AG04450 (cell line): ENCODE measurements at regions not wholly inside any gene's neighbourhood (a gene's known extent, or its start where the extent isn't known, plus 50 kb on each side); places are given as distances from the start of the nearest gene placed in this dataset.

Experiments used
- CTCF ChIA-PET: fragments of 300-600, 350-600 bp; formaldehyde crosslinking; extraction: SDS; loops from one replicate; lab custom pipeline; 2022; ENCODE audit warnings: antibody characterized with exemption, inconsistent platforms; lab: Charles Lee
- POLR2A ChIA-PET: fragments of 350-600 bp; formaldehyde crosslinking; extraction: SDS; loops from one replicate; lab custom pipeline; 2021; ENCODE audit warnings: antibody characterized with exemption, inconsistent platforms; lab: Yijun Ruan, JAX
- DNase-seq: peaks from one replicate; pipeline ENCODE4 v3.0.0-alpha.2; 2011; ENCODE audit warnings: low read depth, low spot score
- H3K27ac ChIP-seq: one replicate; pipeline ENCODE4 v1.5.1; 2012; ENCODE audit warnings: low read depth, low read length, control low read depth
- H3K27me3 ChIP-seq: one replicate; pipeline ENCODE4 v1.6.0; 2012; ENCODE audit warnings: low read length; ENCODE audit not compliant: control insufficient read depth, insufficient read depth
- H3K4me3 ChIP-seq: 2 replicates; pipeline ENCODE4 v1.5.1; 2011; ENCODE audit warnings: mild to moderate bottlenecking, low read depth, low read length, control low read depth
- H3K9me3 ChIP-seq: 2 replicates; pipeline ENCODE4 v1.5.1; 2012; ENCODE audit warnings: low read length; ENCODE audit not compliant: control insufficient read depth, insufficient read depth
- CTCF ChIP-seq: IDR thresholded peaks from 2 replicates; pipeline ENCODE4 v1.5.1; 2011; ENCODE audit warnings: low read depth, low read length, control low read depth, inconsistent platforms

GRCh38 chr7:109131141-109131540 lies 561.5 kb downstream of the DNAJB9 start:
- no peak overlapping the region for H3K27ac ChIP-seq
- no peaks in the 10 kb centered on the region for H3K27me3 ChIP-seq
- H3K9me3 ChIP-seq = peaks cover 19% of the 10 kb centered on the region
- ChIA-PET CTCF (no interaction called here), POLR2A (no interaction called here)
- TF ChIP-seq CTCF = no peak
- H3K4me3 ChIP-seq = no peak overlapping the region
- no peak for DNase-seq

GRCh38 chr7:109136893-109137292 lies 567.2 kb downstream of the DNAJB9 start:
- Histone ChIP-seq H3K27ac (no peak overlapping the region), H3K4me3 (no peak overlapping the region), H3K9me3 (peaks cover 8% of the 10 kb centered on the region), H3K27me3 (no peaks in the 10 kb centered on the region)
- DNase-seq = no peak
- no peak for TF ChIP-seq CTCF
- ChIA-PET POLR2A (no interaction called here), CTCF (no interaction called here)

- TF ChIP-seq CTCF = no peak
- Histone ChIP-seq H3K4me3 (no peak overlapping the region), H3K27me3 (no peaks in the 10 kb centered on the region), H3K27ac (no peak overlapping the region), H3K9me3 (peaks cover 2% of the 10 kb centered on the region)
- no peak for DNase-seq
- ChIA-PET CTCF (no interaction called here), POLR2A (no interaction called here)
Measured at GRCh38 chr7:109154748-109155147, 585.1 kb downstream of the DNAJB9 start.

GRCh38 chr7:109158246-109158645 lies 588.6 kb downstream of the DNAJB9 start:
- Histone ChIP-seq H3K27me3 (no peaks in the 10 kb centered on the region), H3K27ac (no peak overlapping the region), H3K9me3 (peaks cover 2% of the 10 kb centered on the region), H3K4me3 (no peak overlapping the region)
- ChIA-PET POLR2A (no interaction called here), CTCF (no interaction called here)
- DNase-seq = no peak
- no peak for TF ChIP-seq CTCF

- no peak overlapping the region for H3K27ac ChIP-seq
- H3K9me3 ChIP-seq = no peaks in the 10 kb centered on the region; the same call in 1 of the 2 replicates
- H3K4me3 ChIP-seq = no peak overlapping the region
- H3K27me3 ChIP-seq = no peaks in the 10 kb centered on the region
- no peak for TF ChIP-seq CTCF
- POLR2A ChIA-PET = no interaction called here
- DNase-seq = no peak
- CTCF ChIA-PET = no interaction called here
Measured at GRCh38 chr7:109176661-109177060, 607.0 kb downstream of the DNAJB9 start.
